ENCODE measurements at regions not wholly inside any gene's neighbourhood (a gene's known extent, or its start where the extent isn't known, plus 50 kb on each side); places are given as distances from the start of the nearest gene placed in this dataset.
A peak's percentile ranks its signal among the peaks of the same experiment; 100 is the strongest.
"Not testable (repeated sequence)": the region's sequence is repeated elsewhere in the genome, so short reads cannot be mapped to it uniquely, and the experiment has no call there.

DNA sequence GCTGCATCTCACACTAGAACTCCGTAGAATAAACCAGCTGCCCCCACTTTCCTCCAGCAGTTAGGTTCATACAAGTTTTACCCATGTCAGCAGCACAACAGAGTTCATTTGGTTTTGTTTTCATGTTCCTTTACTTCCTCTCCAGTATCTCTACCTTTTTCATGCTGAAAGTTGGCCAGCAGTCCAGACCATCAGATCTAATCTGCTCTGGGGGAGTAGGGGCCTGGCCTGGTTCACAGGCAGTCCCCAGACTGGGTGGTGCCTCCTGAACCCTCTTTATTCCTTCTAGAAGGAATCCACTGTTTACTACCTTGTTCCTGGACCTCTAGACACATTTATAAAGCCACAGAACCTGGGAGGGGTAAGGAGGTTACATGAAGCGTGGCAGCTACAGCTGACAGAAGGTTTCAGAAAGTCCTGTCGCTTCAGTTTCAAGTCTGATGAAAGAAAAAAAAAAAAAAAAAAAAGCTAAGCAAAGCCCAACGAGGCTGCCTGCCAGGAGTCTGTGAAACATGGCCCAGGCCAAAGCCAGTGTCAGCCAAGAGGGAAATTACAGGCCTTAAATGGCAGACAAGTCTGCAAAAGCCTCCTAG, 184.6 kb upstream of the JUN start:
- DNase-seq (ENCODE audit: low read depth) = peak; percentile 84
- TF ChIP-seq, protein P1, sequence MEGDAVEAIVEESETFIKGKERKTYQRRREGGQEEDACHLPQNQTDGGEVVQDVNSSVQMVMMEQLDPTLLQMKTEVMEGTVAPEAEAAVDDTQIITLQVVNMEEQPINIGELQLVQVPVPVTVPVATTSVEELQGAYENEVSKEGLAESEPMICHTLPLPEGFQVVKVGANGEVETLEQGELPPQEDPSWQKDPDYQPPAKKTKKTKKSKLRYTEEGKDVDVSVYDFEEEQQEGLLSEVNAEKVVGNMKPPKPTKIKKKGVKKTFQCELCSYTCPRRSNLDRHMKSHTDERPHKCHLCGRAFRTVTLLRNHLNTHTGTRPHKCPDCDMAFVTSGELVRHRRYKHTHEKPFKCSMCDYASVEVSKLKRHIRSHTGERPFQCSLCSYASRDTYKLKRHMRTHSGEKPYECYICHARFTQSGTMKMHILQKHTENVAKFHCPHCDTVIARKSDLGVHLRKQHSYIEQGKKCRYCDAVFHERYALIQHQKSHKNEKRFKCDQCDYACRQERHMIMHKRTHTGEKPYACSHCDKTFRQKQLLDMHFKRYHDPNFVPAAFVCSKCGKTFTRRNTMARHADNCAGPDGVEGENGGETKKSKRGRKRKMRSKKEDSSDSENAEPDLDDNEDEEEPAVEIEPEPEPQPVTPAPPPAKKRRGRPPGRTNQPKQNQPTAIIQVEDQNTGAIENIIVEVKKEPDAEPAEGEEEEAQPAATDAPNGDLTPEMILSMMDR (conservative IDR thresholded peaks at IDR 0.05; ENCODE audit: low read length) = no peak
- no peak overlapping the region for H3K4me3 ChIP-seq (ENCODE audit: low read length)

DNA sequence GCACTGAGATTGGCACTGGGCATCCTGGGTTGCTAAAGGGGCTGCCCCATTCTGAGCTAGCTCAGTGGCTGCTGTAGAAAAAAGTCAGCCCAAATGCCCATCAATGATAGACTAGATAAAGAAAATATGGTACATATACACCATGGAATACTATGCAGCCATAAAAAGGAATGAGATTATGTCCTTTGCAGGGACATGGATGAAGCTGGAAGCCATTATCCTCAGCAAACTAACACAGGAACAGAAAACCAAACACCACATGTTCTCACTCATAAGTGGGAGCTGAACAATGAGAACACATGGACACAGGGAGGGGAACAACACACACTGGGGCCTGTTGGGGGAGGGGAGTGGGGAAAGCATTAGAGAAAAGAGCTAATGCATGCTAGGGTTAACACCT, 185.3 kb upstream of the JUN start:
- DNase-seq (ENCODE audit: low read depth); H3K4me3 ChIP-seq (ENCODE audit: low read length): not testable (repeated sequence)

DNA sequence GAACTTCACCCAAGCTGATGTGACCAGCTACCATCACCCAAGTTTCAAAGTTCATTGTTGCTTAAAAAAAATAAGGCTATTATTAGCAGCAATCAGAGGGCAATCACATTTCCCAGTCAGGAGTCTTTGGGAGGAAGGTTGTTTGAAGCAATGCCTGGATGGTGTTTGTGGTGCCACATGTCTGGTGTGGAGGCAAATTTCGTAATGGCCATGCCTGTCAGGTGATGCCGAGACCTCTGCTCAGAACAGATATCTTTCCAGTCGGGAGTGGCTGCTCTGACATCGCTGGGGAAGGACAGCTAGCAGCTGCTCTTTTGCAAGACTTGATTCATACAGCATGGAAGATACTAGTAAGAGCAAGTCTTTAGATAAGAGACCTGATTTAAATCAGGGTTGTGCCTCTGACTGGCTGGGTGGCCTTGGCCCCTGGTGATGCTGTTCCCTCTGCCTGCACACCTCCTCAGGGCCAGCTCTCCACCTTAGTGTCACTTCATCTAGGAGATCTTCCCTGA, 187.8 kb upstream of the JUN start:
- TF ChIP-seq, protein P1 (conservative IDR thresholded peaks at IDR 0.05; ENCODE audit: low read length) = no peak
- no peak overlapping the region for H3K4me3 ChIP-seq (ENCODE audit: low read length)
- peak; percentile 62 for DNase-seq (ENCODE audit: low read depth)

DNA sequence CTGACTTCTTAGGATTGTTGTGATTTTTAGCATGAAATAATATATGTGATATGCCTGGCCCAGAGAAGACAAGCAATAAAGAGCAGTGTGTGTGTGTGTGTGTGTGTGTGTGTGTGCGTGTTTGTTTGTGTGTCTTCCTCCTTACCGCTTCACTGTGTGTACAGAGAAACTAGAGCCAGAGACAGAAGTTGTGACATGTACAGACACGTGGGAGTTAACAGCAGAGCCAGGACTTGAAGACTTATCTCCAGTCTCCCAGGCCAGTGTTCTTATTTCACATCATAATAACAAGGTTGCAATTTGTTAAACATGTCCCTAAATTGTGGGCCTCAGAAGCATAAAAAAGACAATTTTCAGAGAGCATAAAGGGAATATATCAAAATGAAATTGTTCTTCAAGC, 192.0 kb upstream of the JUN start:
- TF ChIP-seq, protein P1 (conservative IDR thresholded peaks at IDR 0.05; ENCODE audit: low read length) = no peak
- H3K4me3 ChIP-seq (ENCODE audit: low read length) = no peak overlapping the region
- no peak for DNase-seq (ENCODE audit: low read depth)

DNA sequence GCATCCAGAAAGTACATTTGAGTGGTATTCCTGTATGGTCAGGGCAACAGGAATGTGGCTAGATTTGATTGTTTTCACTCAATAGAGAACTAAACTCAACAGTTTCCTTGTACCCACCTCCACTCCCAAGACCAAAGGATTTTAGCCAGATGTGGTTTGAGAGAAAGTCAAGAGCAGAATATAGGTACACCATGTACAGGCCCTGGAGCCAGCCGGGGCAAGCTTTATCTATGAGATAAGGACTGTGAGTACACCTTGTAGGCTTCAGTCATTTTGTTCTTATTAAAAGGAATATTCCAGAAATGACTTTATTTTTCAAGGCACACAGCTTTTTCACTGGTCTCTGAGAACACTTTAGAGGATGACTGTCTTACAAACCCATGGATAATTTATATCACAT, 192.4 kb upstream of the JUN start:
- TF ChIP-seq, protein P1 (conservative IDR thresholded peaks at IDR 0.05; ENCODE audit: low read length) = no peak
- no peak for DNase-seq (ENCODE audit: low read depth)
- no peak overlapping the region for H3K4me3 ChIP-seq (ENCODE audit: low read length)

DNA sequence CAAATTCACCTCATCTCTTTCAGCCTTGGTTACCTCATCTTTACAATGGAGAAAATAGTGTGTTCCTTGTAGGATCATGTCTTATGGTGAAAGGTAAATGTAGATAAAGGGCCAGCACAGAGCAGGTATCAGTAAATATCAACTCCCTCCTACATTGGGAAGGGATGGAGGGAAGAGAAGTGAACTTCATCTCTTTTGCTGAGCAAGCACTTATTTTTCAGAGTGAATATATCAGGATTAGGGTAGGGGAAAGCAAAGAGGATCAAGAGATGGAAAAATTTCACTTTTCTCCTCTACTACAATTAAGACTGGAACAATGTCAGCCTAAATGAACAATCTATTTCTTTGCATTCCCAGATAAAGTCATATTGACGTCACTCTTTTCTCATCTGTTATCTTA, 193.8 kb upstream of the JUN start:
- TF ChIP-seq, protein P1 (conservative IDR thresholded peaks at IDR 0.05; ENCODE audit: low read length) = no peak
- DNase-seq (ENCODE audit: low read depth) = no peak
- H3K4me3 ChIP-seq (ENCODE audit: low read length) = no peak overlapping the region

DNA sequence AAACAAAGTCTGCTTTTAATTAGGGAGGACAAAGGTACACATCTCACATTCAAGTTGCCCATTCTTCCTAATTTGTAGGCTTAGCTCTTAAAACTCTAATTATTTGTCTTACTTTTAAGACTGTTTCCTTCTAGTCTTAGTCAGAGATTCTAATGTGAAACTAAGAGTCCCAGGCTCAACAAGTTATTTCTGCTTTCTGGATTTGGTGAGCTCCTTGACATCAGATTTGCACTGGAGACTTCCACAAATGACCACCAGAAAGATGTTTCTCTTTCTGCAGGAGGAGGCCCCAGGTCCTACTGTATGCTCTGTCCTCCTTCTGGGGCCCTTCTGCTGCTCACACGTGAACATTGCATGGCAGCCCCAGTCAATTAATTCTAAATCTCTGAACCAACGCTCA, 194.2 kb upstream of the JUN start:
- no peak overlapping the region for H3K4me3 ChIP-seq (ENCODE audit: low read length)
- TF ChIP-seq, protein P1 (conservative IDR thresholded peaks at IDR 0.05; ENCODE audit: low read length) = no peak
- no peak for DNase-seq (ENCODE audit: low read depth)

Data from AG10803 (cell line).